NCI-H1694 treated with DMSO at 0.1 percent for 48 hours (cell line): ENCODE measurements at regions not wholly inside any gene's neighbourhood (a gene's known extent, or its start where the extent isn't known, plus 50 kb on each side); places are given as distances from the start of the nearest gene placed in this dataset.
"Not testable (repeated sequence)": the region's sequence is repeated elsewhere in the genome, so short reads cannot be mapped to it uniquely, and the experiment has no call there.

Experiments
- DNase-seq: peaks from one replicate; lab custom pipeline; 2025; lab: John Stamatoyannopoulos, UW

- DNase-seq, result not testable (repeated sequence)
Measured at GRCh38 chr10:55899472-55900147, 461.4 kb downstream of the ZWINT start.

- no peak for DNase-seq
Measured at GRCh38 chr10:55897490-55897921, 463.6 kb downstream of the ZWINT start.

- DNase-seq, result no peak
Measured at GRCh38 chr10:55892276-55892675, 468.8 kb downstream of the ZWINT start.

GRCh38 chr10:55881588-55881987 is 479.5 kb downstream of the ZWINT start:
- no peak for DNase-seq

- no peak for DNase-seq
Measured at GRCh38 chr10:55873485-55873884, 487.6 kb downstream of the ZWINT start.

- no peak for DNase-seq
Measured at GRCh38 chr10:55870186-55870585, 490.9 kb downstream of the ZWINT start.

GRCh38 chr10:55867848-55868247 is 493.2 kb downstream of the ZWINT start:
- no peak for DNase-seq

- DNase-seq, result no peak
Measured at GRCh38 chr10:55858730-55859129, 502.3 kb downstream of the ZWINT start.

- DNase-seq, result no peak
Measured at GRCh38 chr10:55852900-55853299, 508.2 kb downstream of the ZWINT start.

- no peak for DNase-seq
Measured at GRCh38 chr10:55837273-55837672, 523.8 kb downstream of the ZWINT start.

- no peak for DNase-seq
Measured at GRCh38 chr10:55822096-55822495, 539.0 kb downstream of the ZWINT start.

GRCh38 chr10:55820478-55820877 is 540.6 kb downstream of the ZWINT start:
- no peak for DNase-seq

GRCh38 chr10:55820071-55820470 is 541.0 kb downstream of the ZWINT start:
- no peak for DNase-seq

- DNase-seq, result no peak
Measured at GRCh38 chr10:55813451-55814170, 547.4 kb downstream of the ZWINT start.

- no peak for DNase-seq
Measured at GRCh38 chr10:55803055-55803454, 558.0 kb downstream of the ZWINT start.

GRCh38 chr10:55801353-55801661 is 559.8 kb downstream of the ZWINT start:
- no peak for DNase-seq

- no peak for DNase-seq
Measured at GRCh38 chr10:55800602-55801352, 560.3 kb downstream of the ZWINT start.

- DNase-seq, result no peak
Measured at GRCh38 chr10:55793024-55793423, 568.0 kb downstream of the ZWINT start.

- not testable (repeated sequence) for DNase-seq
Measured at GRCh38 chr10:55790276-55790675, 570.8 kb downstream of the ZWINT start.

- DNase-seq, result no peak
Measured at GRCh38 chr10:55786461-55787050, 574.5 kb downstream of the ZWINT start.

- DNase-seq, result no peak
Measured at GRCh38 chr10:55782181-55782580, 578.9 kb downstream of the ZWINT start.

GRCh38 chr10:55766212-55766611 is 594.8 kb downstream of the ZWINT start:
- no peak for DNase-seq

- DNase-seq, result no peak
Measured at GRCh38 chr10:55750458-55750857, 610.6 kb downstream of the ZWINT start.
